T47D (cell line): ENCODE measurements at regions not wholly inside any gene's neighbourhood (a gene's known extent, or its start where the extent isn't known, plus 50 kb on each side); places are given as distances from the start of the nearest gene placed in this dataset.
"Not testable (repeated sequence)": the region's sequence is repeated elsewhere in the genome, so short reads cannot be mapped to it uniquely, and the experiment has no call there.

Experiments used
- DNase-seq, 2 experiments: peaks; one replicate each; pipeline versions ENCODE4 v3.0.0 to v3.0.0-alpha.2; 2011 to 2012; ENCODE audit warnings: low read depth in 1 of 2, low spot score in 1 of 2
- JUND ChIP-seq: IDR thresholded peaks from 2 replicates; pipeline ENCODE4 v1.6.1; 2012; ENCODE audit warnings: low read depth
- in situ Hi-C: cut with HindIII; loops from 2 replicates; pipeline ENCODE4 v1.10.0; 2016; ENCODE audit warnings: low sequenced_read_pairs, low pct_unique_long_range_greater_than_20kb

- TF ChIP-seq JUND, result no peak
- in situ Hi-C loops, result no loop called here
- DNase-seq, result no peak
Measured at GRCh38 chr10:81248886-81249285, 626.1 kb upstream of the NRG3 start.

GRCh38 chr10:81251457-81252115 lies 623.4 kb upstream of the NRG3 start:
- no peak for DNase-seq
- no peak for TF ChIP-seq JUND
- in situ Hi-C loops, result no loop called here

- DNase-seq, in situ Hi-C loops: not testable (repeated sequence)
Measured at GRCh38 chr10:81264991-81265390, 610.0 kb upstream of the NRG3 start.

- no peak for DNase-seq
- TF ChIP-seq JUND, result no peak
- in situ Hi-C loops, result no loop called here
Measured at GRCh38 chr10:81270051-81270450, 604.9 kb upstream of the NRG3 start.

- in situ Hi-C loops, result no loop called here
- no peak for TF ChIP-seq JUND
- DNase-seq, result no peak
Measured at GRCh38 chr10:81280497-81281479, 594.2 kb upstream of the NRG3 start.

GRCh38 chr10:81288544-81288943 lies 586.5 kb upstream of the NRG3 start:
- no peak for DNase-seq
- no peak for TF ChIP-seq JUND
- in situ Hi-C loops, result no loop called here

- no peak for TF ChIP-seq JUND
- in situ Hi-C loops, result no loop called here
- no peak for DNase-seq
Measured at GRCh38 chr10:81297292-81297691, 577.7 kb upstream of the NRG3 start.

GRCh38 chr10:81303656-81304055 lies 571.3 kb upstream of the NRG3 start:
- DNase-seq, result no peak
- TF ChIP-seq JUND, result no peak

GRCh38 chr10:81306971-81307782 lies 567.8 kb upstream of the NRG3 start:
- no peak for TF ChIP-seq JUND
- DNase-seq, result no peak
- in situ Hi-C loops, result no loop called here

More at GRCh38 chr10:81303656-81304055, 571.3 kb upstream of the NRG3 start:
- in situ Hi-C loops, result no loop called here

- no peak for DNase-seq
- TF ChIP-seq JUND, result no peak
- in situ Hi-C loops, result no loop called here
Measured at GRCh38 chr10:81309041-81309552, 565.9 kb upstream of the NRG3 start.

GRCh38 chr10:81314471-81314870 lies 560.5 kb upstream of the NRG3 start:
- in situ Hi-C loops, result no loop called here
- no peak for DNase-seq
- TF ChIP-seq JUND, result no peak

- no peak for TF ChIP-seq JUND
- in situ Hi-C loops, result no loop called here
- DNase-seq, result no peak
Measured at GRCh38 chr10:81315026-81315425, 560.0 kb upstream of the NRG3 start.
